HUDEP-2 (cell line): ENCODE measurements at regions not wholly inside any gene's neighbourhood (a gene's known extent, or its start where the extent isn't known, plus 50 kb on each side); places are given as distances from the start of the nearest gene placed in this dataset.
"Not testable (repeated sequence)": the region's sequence is repeated elsewhere in the genome, so short reads cannot be mapped to it uniquely, and the experiment has no call there.

ENCODE experiments used
- DNase-seq, 76 experiments: peaks; one replicate each; lab custom pipeline; 2025; ENCODE audit not compliant: unreplicated experiment in 76 of 76; lab: John Stamatoyannopoulos, UW

- DNase-seq: no peak
These were observed 53.8 kb upstream of the DCP1A start for GRCh38 chr3:53401154-53401553.

GRCh38 chr3:53402326-53402725 lies 55.0 kb upstream of the DCP1A start:
- no peak for DNase-seq

- no peak for DNase-seq
These were observed 64.0 kb upstream of the DCP1A start for GRCh38 chr3:53411371-53411770.

GRCh38 chr3:53412953-53413352 lies 65.6 kb upstream of the DCP1A start:
- no peak for DNase-seq

GRCh38 chr3:53416530-53416929 lies 69.2 kb upstream of the DCP1A start:
- DNase-seq: no peak

- DNase-seq: no peak
These were observed 73.5 kb upstream of the DCP1A start for GRCh38 chr3:53420831-53421230.

- no peak for DNase-seq
These were observed 71.3 kb upstream of the CACNA1D start for GRCh38 chr3:53422954-53423698.

- DNase-seq: no peak
These were observed 68.5 kb upstream of the CACNA1D start for GRCh38 chr3:53425936-53426335.

GRCh38 chr3:53426918-53427317 lies 67.5 kb upstream of the CACNA1D start:
- DNase-seq: peak in 4 of 76 experiments; percentile 1 to 4 (median 2)

GRCh38 chr3:53436828-53437227 lies 57.6 kb upstream of the CACNA1D start:
- no peak for DNase-seq

- DNase-seq: not testable (repeated sequence)
These were observed 51.5 kb upstream of the CACNA1D start for GRCh38 chr3:53442863-53443262.
